Effector memory CD8-positive, alpha-beta T cell (primary cell): ENCODE measurements at regions not wholly inside any gene's neighbourhood (a gene's known extent, or its start where the extent isn't known, plus 50 kb on each side); places are given as distances from the start of the nearest gene placed in this dataset.
"Not testable (repeated sequence)": the region's sequence is repeated elsewhere in the genome, so short reads cannot be mapped to it uniquely, and the experiment has no call there.

ENCODE experiments used
- ATAC-seq: fragments of 150-1000 bp; cut with Tn5 transposase; replicated peaks from 2 replicates; pipeline ENCODE4 v1.10.0; 2021; ENCODE audit warnings: mild to moderate bottlenecking, moderate library complexity
- DNase-seq, 3 experiments: peaks; one replicate each; pipeline ENCODE4 v3.0.0; 2021
- H3K27ac Mint-ChIP-seq, 2 donors: one replicate each; pipeline ENCODE4 v1.8.0; 2022; ENCODE audit warnings: mild to moderate bottlenecking in 2 of 2, mixed read lengths in 2 of 2, moderate library complexity in 2 of 2
- H3K27me3 Mint-ChIP-seq, 2 donors: one replicate each; pipeline ENCODE4 v1.8.0; 2022; ENCODE audit warnings: mixed read lengths in 2 of 2
- H3K36me3 Mint-ChIP-seq: one replicate; pipeline ENCODE4 v1.8.0; 2022; ENCODE audit warnings: mild to moderate bottlenecking, moderate library complexity, mixed read lengths; ENCODE audit not compliant: insufficient read depth
- H3K4me1 Mint-ChIP-seq, 2 donors: one replicate each; pipeline ENCODE4 v1.8.0; 2022; ENCODE audit warnings: low read depth in 2 of 2, mixed read lengths in 2 of 2
- H3K4me3 Mint-ChIP-seq, 2 donors: one replicate each; pipeline ENCODE4 v1.8.0; 2022; ENCODE audit warnings: mild to moderate bottlenecking in 2 of 2, mixed read lengths in 2 of 2, moderate library complexity in 2 of 2
- H3K9me3 Mint-ChIP-seq, 2 donors: one replicate each; pipeline ENCODE4 v1.8.0; 2022; ENCODE audit warnings: mixed read lengths in 2 of 2

- H3K27me3 Mint-ChIP-seq: no peaks in the 10 kb centered on the region
- H3K9me3 Mint-ChIP-seq: peaks cover 14 to 18% of the 10 kb centered on the region in 2 donors
- DNase-seq (no peak), ATAC-seq (no peak)
- no peaks in the 10 kb centered on the region for H3K4me1 Mint-ChIP-seq
- no peak overlapping the region for H3K27ac Mint-ChIP-seq
- H3K36me3 Mint-ChIP-seq: peaks cover 4% of the 10 kb centered on the region
- no peak overlapping the region for H3K4me3 Mint-ChIP-seq
Measured at GRCh38 chr16:63415014-63415413, 1378.8 kb upstream of the CDH8 start.

DNA sequence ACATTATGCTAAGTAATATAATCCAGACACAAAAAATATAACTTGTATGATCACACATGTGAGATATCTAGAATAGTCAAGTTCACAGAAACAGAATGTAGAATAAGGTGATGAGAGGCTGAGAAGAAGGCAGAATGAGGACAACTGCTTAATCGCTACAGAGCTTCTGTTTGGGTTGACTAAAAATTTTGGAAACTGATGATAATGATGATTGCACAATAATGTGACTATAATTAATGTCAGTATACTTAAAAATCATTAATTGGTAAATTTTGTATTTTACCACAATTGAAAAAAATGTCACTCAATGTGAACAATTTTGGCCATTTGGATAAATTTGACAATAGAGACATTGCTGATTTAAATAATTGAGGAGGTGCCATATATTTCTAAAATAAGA lies 1374.4 kb upstream of the CDH8 start:
- no peak overlapping the region for H3K27ac Mint-ChIP-seq
- no peak for DNase-seq
- H3K36me3 Mint-ChIP-seq: peaks cover 4% of the 10 kb centered on the region
- no peaks in the 10 kb centered on the region for H3K27me3 Mint-ChIP-seq
- no peaks in the 10 kb centered on the region for H3K4me1 Mint-ChIP-seq
- no peak overlapping the region for H3K4me3 Mint-ChIP-seq
- no peak for ATAC-seq
- H3K9me3 Mint-ChIP-seq: peaks cover 8 to 11% of the 10 kb centered on the region in 2 donors

GRCh38 chr16:63403792-63404191 lies 1367.6 kb upstream of the CDH8 start:
- H3K27me3 Mint-ChIP-seq: no peaks in the 10 kb centered on the region
- no peak overlapping the region for H3K27ac Mint-ChIP-seq
- DNase-seq: no peak
- peaks cover 3 to 15% of the 10 kb centered on the region in 2 donors for H3K9me3 Mint-ChIP-seq
- H3K4me1 Mint-ChIP-seq: no peaks in the 10 kb centered on the region
- H3K36me3 Mint-ChIP-seq: peaks cover 2% of the 10 kb centered on the region
- no peak overlapping the region for H3K4me3 Mint-ChIP-seq
- ATAC-seq: no peak

- H3K9me3 Mint-ChIP-seq, H3K27me3 Mint-ChIP-seq, DNase-seq, H3K36me3 Mint-ChIP-seq, H3K4me1 Mint-ChIP-seq, H3K27ac Mint-ChIP-seq, ATAC-seq, H3K4me3 Mint-ChIP-seq: not testable (repeated sequence)
Measured at GRCh38 chr16:63388277-63388676, 1352.0 kb upstream of the CDH8 start.

- no peak for ATAC-seq
Measured at GRCh38 chr16:63385714-63386432, 1349.6 kb upstream of the CDH8 start.

GRCh38 chr16:63373744-63374143 lies 1337.5 kb upstream of the CDH8 start:
- ATAC-seq (no peak), DNase-seq (no peak)
- Mint-ChIP-seq H3K36me3 (no peaks in the 10 kb centered on the region), H3K4me3 (no peak overlapping the region), H3K4me1 (no peaks in the 10 kb centered on the region), H3K27me3 (no peaks in the 10 kb centered on the region), H3K27ac (no peak overlapping the region), H3K9me3 (peaks cover 2 to 14% of the 10 kb centered on the region in 2 donors)

More at GRCh38 chr16:63385714-63386432, 1349.6 kb upstream of the CDH8 start:
- Mint-ChIP-seq H3K27ac (no peak overlapping the region), H3K4me3 (no peak overlapping the region), H3K27me3 (no peaks in the 10 kb centered on the region), H3K9me3 (peaks cover 0 to 4% of the 10 kb centered on the region in 2 donors), H3K4me1 (no peaks in the 10 kb centered on the region), H3K36me3 (no peaks in the 10 kb centered on the region)
- no peak for DNase-seq

- Mint-ChIP-seq H3K36me3 (no peaks in the 10 kb centered on the region), H3K4me1 (no peaks in the 10 kb centered on the region), H3K4me3 (no peak overlapping the region), H3K9me3 (peaks cover 2 to 14% of the 10 kb centered on the region in 2 donors), H3K27ac (no peak overlapping the region), H3K27me3 (no peaks in the 10 kb centered on the region)
- DNase-seq (no peak), ATAC-seq (no peak)
Measured at GRCh38 chr16:63372815-63373214, 1336.6 kb upstream of the CDH8 start.

DNA sequence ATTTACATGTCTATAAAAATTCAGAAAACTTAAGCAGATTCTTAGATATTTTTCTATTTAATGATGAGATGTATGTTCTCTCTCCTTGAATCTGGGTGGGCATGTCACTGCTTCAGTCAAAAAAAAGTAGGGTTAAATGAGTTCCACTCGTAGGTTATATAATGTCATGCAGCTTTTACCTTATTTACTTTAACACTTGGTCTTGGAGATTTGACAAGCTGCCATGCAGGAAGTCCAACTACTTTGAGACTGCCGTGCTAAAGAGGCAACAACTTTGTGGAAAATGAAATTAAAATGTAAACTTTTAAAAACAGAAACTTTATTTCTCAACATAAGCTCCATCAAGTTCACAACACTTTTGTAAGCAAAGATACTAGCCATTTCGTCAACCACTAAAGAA lies 1336.0 kb upstream of the CDH8 start:
- ATAC-seq (no peak), DNase-seq (no peak)
- Mint-ChIP-seq H3K36me3 (no peaks in the 10 kb centered on the region), H3K9me3 (peaks cover 2 to 14% of the 10 kb centered on the region in 2 donors), H3K27ac (no peak overlapping the region), H3K27me3 (no peaks in the 10 kb centered on the region), H3K4me1 (no peaks in the 10 kb centered on the region), H3K4me3 (no peak overlapping the region)

DNA sequence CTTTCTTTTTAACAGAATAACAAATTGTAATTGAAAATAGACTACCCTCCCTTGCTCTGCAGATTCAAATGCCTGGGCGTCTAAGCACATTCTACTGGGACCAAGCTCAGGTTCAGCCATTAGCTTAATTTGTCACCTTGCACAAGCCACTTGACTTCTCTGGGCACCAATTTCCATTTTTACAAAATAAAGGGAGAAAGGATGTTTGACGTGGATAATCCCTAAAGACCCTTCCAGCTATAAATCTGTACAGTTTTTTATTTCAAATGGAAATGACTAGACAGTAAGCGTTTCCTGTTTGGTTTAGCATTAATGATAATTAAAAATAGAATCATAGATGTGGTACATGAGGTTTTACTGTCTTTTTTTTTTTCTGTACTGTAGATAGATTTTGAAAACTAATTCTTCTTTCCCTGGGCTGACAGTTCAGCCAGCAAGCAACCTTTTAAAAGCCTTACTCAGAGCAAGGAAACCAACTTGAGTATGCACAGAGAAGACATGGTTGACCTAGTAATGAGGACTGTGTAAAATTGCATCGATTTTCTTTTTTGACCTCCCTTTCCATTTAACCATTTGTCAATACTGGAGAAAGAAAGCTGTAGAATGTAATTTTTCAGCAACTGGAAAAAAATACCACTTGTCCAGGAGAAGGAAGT lies 1329.5 kb upstream of the CDH8 start:
- H3K27me3 Mint-ChIP-seq: no peaks in the 10 kb centered on the region
- no peak overlapping the region for H3K27ac Mint-ChIP-seq
- no peak for DNase-seq
- H3K4me3 Mint-ChIP-seq: no peak overlapping the region
- H3K4me1 Mint-ChIP-seq: no peaks in the 10 kb centered on the region
- ATAC-seq: no peak
- H3K36me3 Mint-ChIP-seq: no peaks in the 10 kb centered on the region
- peaks cover 0 to 4% of the 10 kb centered on the region in 2 donors for H3K9me3 Mint-ChIP-seq

DNA sequence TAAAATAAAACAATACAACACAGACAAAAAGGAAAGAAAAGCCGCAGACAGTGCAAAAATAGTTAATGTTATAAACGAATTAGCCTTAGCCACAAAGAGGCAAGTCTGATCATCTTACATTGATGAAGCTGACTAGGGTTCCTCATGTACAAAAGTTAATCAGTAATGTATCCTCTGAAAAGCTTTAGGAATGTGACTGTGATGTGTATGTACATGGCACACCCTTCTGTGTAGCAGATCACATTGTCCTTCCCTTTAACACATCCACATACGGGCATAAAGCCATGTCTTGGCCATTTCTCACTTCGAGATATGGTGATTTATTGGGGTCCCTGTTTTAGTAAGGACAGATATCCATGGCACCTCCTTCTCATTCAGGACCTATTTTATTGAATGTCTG lies 1327.5 kb upstream of the CDH8 start:
- Mint-ChIP-seq H3K4me3 (no peak overlapping the region), H3K36me3 (no peaks in the 10 kb centered on the region), H3K27me3 (no peaks in the 10 kb centered on the region), H3K4me1 (no peaks in the 10 kb centered on the region), H3K9me3 (peaks cover 0 to 2% of the 10 kb centered on the region in 2 donors), H3K27ac (no peak overlapping the region)
- no peak for DNase-seq
- no peak for ATAC-seq

GRCh38 chr16:63361032-63361624 lies 1324.9 kb upstream of the CDH8 start:
- DNase-seq (no peak), ATAC-seq (no peak)
- H3K27me3 Mint-ChIP-seq: no peaks in the 10 kb centered on the region
- H3K4me3 Mint-ChIP-seq: no peak overlapping the region
- no peaks in the 10 kb centered on the region for H3K36me3 Mint-ChIP-seq
- H3K4me1 Mint-ChIP-seq: no peaks in the 10 kb centered on the region
- no peak overlapping the region for H3K27ac Mint-ChIP-seq
- H3K9me3 Mint-ChIP-seq: peaks cover 6 to 13% of the 10 kb centered on the region in 2 donors

- Mint-ChIP-seq H3K27ac (no peak overlapping the region), H3K36me3 (no peaks in the 10 kb centered on the region), H3K9me3 (peaks cover 10 to 11% of the 10 kb centered on the region in 2 donors), H3K4me1 (no peaks in the 10 kb centered on the region), H3K27me3 (no peaks in the 10 kb centered on the region), H3K4me3 (no peak overlapping the region)
- DNase-seq (no peak), ATAC-seq (no peak)
Measured at GRCh38 chr16:63349961-63350360, 1313.7 kb upstream of the CDH8 start.

DNA sequence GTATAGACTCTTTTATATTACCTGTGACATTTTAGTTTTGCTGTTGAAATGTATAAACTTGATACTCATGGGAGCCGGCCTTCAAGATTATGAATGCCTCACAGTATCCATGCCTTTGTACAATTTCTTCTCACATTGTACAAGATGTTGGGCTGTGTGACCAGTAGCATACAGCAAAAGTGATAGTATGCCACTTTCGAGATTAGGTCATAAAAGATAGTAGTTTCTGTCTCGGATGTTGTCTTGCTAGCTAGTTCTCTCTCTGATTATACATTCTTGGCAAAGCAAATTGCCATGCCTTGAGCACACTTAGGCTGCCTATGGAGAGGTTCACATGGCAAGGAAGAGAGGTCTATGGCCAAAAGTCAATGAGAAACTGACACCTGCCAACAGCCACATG lies 1309.8 kb upstream of the CDH8 start:
- Mint-ChIP-seq H3K9me3 (peaks cover 12 to 33% of the 10 kb centered on the region in 2 donors), H3K36me3 (no peaks in the 10 kb centered on the region), H3K4me1 (no peaks in the 10 kb centered on the region), H3K27me3 (no peaks in the 10 kb centered on the region), H3K27ac (no peak overlapping the region), H3K4me3 (no peak overlapping the region)
- ATAC-seq (no peak), DNase-seq (no peak)

GRCh38 chr16:63337264-63337663 lies 1301.0 kb upstream of the CDH8 start:
- peaks cover 20 to 35% of the 10 kb centered on the region in 2 donors for H3K9me3 Mint-ChIP-seq
- no peaks in the 10 kb centered on the region for H3K27me3 Mint-ChIP-seq
- H3K27ac Mint-ChIP-seq: no peak overlapping the region

More at GRCh38 chr16:63337264-63337663, 1301.0 kb upstream of the CDH8 start:
- ATAC-seq (no peak), DNase-seq (no peak)
- Mint-ChIP-seq H3K4me1 (no peaks in the 10 kb centered on the region), H3K4me3 (no peak overlapping the region), H3K36me3 (no peaks in the 10 kb centered on the region)
